SK-N-SH treated with all-trans-retinoic acid at 6 μM for 48 hours (cell line): ENCODE measurements at regions not wholly inside any gene's neighbourhood (a gene's known extent, or its start where the extent isn't known, plus 50 kb on each side); places are given as distances from the start of the nearest gene placed in this dataset.

Experiments used
- CREB5 ChIP-seq: fragments of 250-450 bp; sonication (Bioruptor Pico); IDR thresholded peaks from 2 replicates; pipeline ENCODE4 v1.5.1; 2020; ENCODE audit warnings: low read depth, mild to moderate bottlenecking, moderate library complexity
- PATZ1 ChIP-seq: fragments of 250-450 bp; sonication (Bioruptor Pico); IDR thresholded peaks from 2 replicates; pipeline ENCODE4 v1.8.0; 2020; ENCODE audit warnings: mild to moderate bottlenecking, moderate library complexity, borderline replicate concordance

GRCh38 chr3:78483090-78483489 lies 1284.7 kb downstream of the ROBO1 start:
- TF ChIP-seq CREB5 (CRISPR knock-in tag) (no peak), PATZ1 (CRISPR knock-in tag) (no peak)
